Activated gamma-delta T cell (primary cell): ENCODE measurements at regions not wholly inside any gene's neighbourhood (a gene's known extent, or its start where the extent isn't known, plus 50 kb on each side); places are given as distances from the start of the nearest gene placed in this dataset.
"Not testable (repeated sequence)": the region's sequence is repeated elsewhere in the genome, so short reads cannot be mapped to it uniquely, and the experiment has no call there.

ENCODE experiments used
- DNase-seq: peaks from one replicate; lab custom pipeline; 2025; lab: John Stamatoyannopoulos, UW

- no peak for DNase-seq
Measured at GRCh38 chr18:1668279-1668678, 763.6 kb downstream of the ADCYAP1 start.

DNA sequence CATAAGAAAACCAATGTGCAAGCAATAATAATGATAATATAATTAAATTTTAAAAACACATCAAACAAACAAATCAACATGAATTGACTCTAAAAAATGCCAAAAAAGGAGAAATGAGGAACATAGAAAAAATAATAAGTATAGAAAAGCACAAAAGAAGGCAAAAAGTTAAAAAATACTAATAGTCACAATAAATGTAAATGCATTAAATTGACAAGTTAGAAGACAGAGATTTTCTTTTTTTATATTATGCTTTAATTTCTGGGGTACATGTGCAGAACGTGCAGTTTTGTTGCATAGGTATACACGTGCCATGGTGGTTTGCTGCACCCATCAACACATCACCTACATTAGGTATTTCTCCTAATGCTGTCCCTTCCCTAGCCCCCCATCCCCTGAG lies 767.0 kb downstream of the ADCYAP1 start:
- DNase-seq: not testable (repeated sequence)

DNA sequence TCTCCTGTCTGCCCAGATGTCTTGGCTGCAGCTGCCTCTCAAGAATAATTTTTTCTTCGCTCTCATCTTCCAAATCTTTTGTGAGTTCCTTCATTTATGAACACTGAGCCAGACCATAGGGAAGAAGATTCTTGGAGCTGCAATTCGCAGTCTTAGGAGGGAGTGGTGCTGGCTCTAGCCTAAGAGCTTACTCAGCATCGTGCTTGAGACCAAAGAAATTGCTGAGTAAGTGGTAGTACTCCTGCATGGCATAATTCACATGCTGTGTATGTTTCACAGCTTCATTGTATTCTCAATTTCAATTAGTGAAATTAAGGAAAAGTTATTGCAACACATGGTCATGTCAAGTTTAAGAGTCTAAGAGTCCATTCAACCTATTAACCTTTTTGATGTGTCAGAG lies 771.7 kb downstream of the ADCYAP1 start:
- DNase-seq: no peak

- no peak for DNase-seq
Measured at GRCh38 chr18:1680108-1680507, 775.4 kb downstream of the ADCYAP1 start.

- no peak for DNase-seq
Measured at GRCh38 chr18:1691863-1692262, 787.2 kb downstream of the ADCYAP1 start.

DNA sequence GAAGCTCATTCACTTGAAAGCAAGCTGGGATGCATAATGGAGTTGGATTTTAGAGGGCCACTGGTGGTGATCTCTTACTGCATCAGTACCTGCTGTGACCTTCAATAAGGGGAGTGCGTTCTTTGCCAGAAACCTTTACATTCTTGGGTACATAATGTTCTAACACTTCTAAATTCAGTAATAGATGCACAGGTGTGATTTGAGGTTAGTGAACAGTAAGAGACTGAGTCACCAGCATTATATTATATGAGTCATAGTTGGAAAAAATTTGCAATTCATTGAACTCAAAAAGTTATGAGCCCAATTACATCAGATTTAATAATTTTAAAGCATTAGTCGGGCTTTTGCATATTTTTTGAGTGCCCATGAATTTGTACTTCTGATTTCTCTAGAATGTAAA lies 803.3 kb downstream of the ADCYAP1 start:
- DNase-seq: no peak

DNA sequence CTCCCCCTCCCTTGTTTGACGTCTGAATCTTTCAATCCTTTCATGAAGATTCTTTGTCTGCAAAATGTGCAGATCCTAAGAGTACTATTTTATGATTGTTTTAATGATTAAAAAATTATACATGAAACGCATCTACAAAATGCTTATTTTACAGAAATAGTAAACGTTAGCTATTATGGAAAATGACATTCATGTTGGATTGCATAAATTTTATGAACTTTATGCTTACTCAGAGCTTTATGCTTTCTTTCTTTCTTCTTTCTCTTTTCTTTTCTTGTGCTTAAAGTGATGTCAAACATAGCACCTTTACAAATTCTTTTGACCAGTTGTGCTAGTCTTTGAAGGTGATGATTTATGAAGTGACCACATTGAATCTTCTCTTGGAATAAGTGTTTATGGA lies 805.4 kb downstream of the ADCYAP1 start:
- DNase-seq: no peak

DNA sequence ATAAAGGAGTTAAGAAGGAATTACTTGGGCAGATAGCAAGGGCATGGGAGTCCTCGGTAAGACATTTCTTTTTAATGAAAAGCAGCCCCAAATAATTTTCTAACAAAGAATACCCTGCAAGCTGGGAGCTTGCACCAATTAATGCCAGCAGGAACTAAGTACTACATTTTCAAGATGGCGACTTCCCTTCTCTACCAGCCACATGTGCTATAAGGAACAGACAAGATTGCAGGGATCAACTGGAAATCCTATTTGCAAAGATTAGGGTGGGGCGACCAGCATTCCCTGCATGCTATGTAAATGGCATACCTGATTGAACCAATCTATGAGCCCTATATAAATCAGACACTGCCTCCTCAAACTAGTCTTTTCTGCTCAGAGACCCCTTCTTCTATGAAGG lies 827.5 kb downstream of the ADCYAP1 start:
- DNase-seq: no peak

DNA sequence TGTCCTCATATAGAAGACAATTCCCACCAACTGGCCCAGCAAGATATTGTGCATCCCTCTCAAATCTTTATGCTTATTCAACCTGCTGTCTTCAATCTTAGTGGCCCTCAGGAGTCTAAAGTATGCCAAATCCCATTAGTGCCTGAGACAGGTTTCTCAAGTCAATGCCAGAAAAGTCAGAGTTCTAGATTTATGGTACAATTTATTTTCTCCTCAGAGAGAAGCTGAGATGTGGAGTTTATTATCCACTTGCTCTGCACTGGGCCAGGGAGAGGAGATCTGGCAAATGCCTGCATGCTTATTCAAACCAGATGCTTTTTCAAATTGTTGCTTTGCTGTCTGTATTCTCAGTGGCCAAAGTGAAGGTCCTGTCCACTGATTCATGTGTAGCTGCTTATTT lies 825.2 kb downstream of the METTL4 start:
- no peak for DNase-seq

- DNase-seq: no peak
Measured at GRCh38 chr18:1751249-1751648, 820.1 kb downstream of the METTL4 start.

DNA sequence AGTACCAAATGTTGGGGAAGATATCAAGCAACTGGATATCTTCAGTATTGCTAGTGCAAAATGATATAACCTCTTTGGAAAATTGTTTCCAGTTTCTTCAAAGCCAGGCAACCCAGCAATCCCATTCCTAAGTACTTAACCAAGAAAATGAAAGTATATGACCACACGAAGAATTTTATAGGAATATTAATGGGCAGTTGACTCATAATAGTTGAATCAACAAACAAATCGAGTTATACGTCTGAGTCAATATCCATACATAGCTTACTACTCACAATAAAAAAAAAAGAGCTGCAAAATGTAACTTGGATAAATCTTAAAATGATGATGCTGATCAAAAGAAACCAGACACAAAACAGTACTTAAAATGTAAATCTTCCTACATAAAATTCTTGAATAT lies 810.4 kb downstream of the METTL4 start:
- no peak for DNase-seq

DNA sequence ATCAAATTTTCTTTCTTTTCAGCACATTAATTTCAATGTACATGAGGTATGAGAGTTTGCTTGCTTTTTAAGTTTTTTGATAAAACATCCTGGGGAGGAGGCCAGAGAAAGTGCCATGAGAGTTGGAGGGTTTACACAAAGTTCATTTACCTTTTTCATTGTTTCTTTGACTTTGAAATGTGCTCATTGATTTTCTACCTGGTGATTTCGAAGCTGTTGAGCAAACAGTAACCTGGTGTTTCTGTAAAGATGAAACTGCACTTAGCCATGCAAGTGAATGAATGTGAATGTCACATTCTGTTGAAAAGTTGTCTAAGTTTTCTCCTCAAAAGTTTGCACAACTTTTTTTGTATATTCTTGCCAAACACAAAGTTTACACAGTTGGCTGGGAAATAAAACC lies 797.0 kb downstream of the METTL4 start:
- DNase-seq: no peak

DNA sequence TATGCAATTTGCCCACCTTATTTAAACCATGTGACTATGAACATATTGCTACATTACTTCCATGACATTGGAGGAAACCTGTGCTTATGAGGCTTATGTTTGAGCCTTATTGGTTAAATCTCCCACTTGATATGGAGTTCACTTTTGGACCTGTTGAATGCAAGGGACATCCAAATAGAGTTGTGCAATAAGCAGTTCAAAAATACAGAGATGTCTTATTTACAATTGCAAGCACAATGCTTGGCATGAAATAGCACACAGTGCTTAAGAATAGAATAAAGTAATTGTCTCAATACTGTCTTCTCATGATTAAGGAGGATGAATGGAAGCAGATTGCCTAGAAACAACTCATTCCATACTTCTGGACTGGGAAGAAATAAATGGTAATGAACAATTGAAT lies 793.5 kb downstream of the METTL4 start:
- no peak for DNase-seq

GRCh38 chr18:1778496-1779178 lies 792.7 kb downstream of the METTL4 start:
- no peak for DNase-seq

- no peak for DNase-seq
Measured at GRCh38 chr18:1779587-1779986, 791.7 kb downstream of the METTL4 start.

- no peak for DNase-seq
Measured at GRCh38 chr18:1784113-1784512, 787.2 kb downstream of the METTL4 start.

- DNase-seq: not testable (repeated sequence)
Measured at GRCh38 chr18:1785980-1786379, 785.3 kb downstream of the METTL4 start.

DNA sequence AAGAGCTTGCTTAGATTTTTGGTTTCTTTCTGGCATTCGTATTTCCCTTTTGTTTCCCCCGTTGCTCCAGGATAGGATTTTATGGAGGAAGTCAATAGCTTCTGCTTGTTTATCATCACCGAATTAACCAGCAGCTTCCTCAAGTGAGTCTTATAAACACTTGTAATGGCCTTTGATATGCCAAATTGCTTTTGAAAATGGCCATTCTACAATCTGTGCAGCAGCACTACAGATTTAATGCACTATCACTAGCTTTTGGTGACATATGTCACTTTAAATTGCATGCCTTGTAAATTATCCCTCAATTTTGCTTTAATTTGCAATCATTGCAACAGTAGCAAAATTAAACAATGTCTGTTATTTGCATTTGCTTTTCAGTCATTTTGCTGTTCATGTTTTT lies 774.7 kb downstream of the METTL4 start:
- no peak for DNase-seq

DNA sequence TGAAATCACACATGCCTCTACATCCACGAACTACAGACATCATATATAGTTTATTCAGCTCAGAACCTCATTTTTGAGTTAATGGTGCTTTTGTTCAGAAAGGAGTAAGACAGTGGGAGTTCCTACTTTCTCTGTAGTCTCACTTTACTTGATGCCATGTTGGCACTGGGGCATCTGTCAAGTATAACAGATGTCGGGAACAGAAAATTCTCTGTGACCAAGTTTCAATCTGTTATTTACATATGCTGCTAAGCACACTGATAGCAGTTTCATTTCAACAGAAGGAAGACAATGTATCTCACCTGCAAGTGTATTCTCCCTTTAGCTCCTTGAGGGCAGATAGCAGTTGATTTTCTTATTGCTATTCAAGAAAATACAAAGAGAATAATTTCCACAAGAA lies 774.1 kb downstream of the METTL4 start:
- DNase-seq: no peak

- DNase-seq: no peak
Measured at GRCh38 chr18:1805521-1805920, 765.8 kb downstream of the METTL4 start.

GRCh38 chr18:1806884-1807615 lies 764.3 kb downstream of the METTL4 start:
- no peak for DNase-seq

- DNase-seq: no peak
Measured at GRCh38 chr18:1811282-1811681, 760.0 kb downstream of the METTL4 start.

GRCh38 chr18:1825296-1825695 lies 746.0 kb downstream of the METTL4 start:
- DNase-seq: no peak

GRCh38 chr18:1840878-1841277 lies 730.4 kb downstream of the METTL4 start:
- no peak for DNase-seq
